GM19397 (cell line): ENCODE measurements at regions not wholly inside any gene's neighbourhood (a gene's known extent, or its start where the extent isn't known, plus 50 kb on each side); places are given as distances from the start of the nearest gene placed in this dataset.

Source experiments
- ATAC-seq: cut with Tn5 transposase; IDR thresholded peaks from one replicate; pipeline ENCODE4 v1.9.1; 2021; ENCODE audit warnings: mild to moderate bottlenecking, moderate library complexity; ENCODE audit not compliant: unreplicated experiment

- ATAC-seq = no peak
Observed at GRCh38 chr2:12105180-12105579, 358.7 kb downstream of the LPIN1 start.

DNA sequence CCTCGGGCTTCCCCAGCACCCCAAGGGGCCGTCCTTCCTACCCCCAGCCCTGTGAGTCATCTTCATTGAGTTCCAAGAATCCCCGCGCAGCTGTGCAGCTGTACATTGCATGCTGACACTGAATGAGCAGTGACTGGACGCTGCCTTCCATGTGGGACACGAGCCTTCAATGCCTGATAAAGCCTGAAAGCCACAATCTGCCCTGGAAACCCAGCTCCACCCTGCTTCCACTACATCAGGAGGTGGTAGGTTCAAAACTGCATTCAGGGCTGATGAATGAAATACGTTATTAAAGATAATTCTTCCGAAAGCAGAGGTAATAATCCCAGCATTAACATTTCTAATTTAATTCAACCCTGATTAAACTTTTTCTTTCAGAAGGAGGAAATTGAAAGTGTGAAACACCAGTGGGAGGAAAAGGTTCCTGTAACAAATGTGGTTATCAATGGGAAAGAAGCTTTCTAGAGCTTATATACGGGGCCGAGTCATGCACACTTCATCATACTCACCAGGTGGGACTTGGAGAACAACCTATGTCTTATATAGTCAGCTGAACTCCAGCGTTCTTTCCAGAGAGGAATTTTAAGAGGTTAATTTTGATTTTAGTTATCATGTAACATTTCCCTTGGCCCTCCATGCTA is 360.1 kb downstream of the LPIN1 start:
- ATAC-seq = no peak

GRCh38 chr2:12107321-12107720 is 360.9 kb downstream of the LPIN1 start:
- no peak for ATAC-seq

DNA sequence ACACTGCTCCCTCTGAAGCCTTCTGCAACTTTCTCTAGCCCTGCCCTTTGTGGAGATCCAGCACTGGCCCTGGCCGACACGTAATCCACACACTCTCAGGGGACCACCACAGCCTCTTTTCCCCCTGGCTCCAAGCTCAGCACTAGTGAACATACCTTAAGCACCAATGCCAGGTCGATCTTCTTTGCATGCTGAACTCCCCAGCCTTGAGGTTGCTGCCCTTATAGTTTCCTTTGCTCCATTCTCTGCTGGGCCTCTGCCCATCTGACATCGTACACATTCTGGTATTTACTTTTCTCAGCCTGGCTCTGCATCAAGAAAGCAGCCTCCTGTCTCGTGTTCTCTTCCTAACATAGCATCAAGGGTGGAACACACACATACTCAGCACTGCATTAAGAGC is 361.5 kb downstream of the LPIN1 start:
- ATAC-seq = no peak

DNA sequence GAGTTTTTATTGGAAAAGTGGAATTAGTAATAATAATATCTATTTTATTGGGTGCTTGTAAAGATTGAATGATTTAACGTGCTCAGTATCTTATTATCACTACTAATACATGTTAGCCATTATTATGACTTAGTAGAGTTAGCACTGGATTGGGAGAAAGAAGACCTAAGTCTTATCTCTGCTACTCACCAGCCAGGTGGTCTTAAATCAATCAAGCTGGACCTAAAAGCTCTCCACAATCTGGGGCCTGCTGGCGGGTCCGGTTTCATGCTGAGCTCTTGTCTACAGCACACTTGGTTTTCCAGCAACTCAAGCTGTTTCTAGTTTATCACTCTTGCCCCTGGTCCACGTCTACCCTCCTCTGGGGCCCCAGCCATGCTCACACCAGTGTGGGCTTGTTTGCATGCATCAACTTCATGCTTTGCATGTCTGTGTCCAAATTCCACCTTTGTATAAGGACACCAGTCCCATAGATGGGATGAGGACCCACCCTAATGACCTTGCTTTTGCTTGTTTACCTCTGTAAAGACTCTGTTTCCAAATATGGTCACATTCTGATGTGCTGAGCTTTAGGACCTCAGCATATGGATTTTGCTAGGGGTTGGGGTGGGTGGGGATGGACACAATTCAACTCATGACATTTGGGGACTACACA is 363.1 kb downstream of the LPIN1 start:
- ATAC-seq = no peak

- ATAC-seq = no peak
Observed at GRCh38 chr2:12110074-12110473, 363.6 kb downstream of the LPIN1 start.

- no peak for ATAC-seq
Observed at GRCh38 chr2:12110481-12110880, 364.0 kb downstream of the LPIN1 start.

DNA sequence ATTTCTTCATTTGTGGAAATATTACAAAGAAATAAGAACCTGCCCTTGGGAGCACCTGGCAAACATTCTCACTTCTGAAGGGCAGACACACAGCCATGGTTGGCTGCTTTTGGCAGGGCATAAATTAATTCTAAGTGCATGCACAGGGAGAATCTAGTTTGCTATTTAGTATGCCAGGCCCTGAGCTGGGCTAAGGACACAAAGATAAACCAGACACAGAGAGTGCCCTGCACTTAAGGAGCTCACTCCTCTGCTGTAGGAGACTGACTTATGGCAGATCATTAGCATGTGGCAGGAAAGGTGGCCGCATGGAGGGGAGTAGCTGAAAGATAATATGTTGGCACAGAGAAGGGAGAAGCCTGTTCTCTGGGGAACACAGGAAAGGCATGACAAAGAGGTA is 367.0 kb downstream of the LPIN1 start:
- ATAC-seq = no peak

- ATAC-seq = no peak
Observed at GRCh38 chr2:12114816-12115215, 368.4 kb downstream of the LPIN1 start.

GRCh38 chr2:12116228-12116750 is 369.9 kb downstream of the LPIN1 start:
- peak; percentile 59 for ATAC-seq

GRCh38 chr2:12119841-12120240 is 373.4 kb downstream of the LPIN1 start:
- no peak for ATAC-seq

- no peak for ATAC-seq
Observed at GRCh38 chr2:12120281-12121150, 374.1 kb downstream of the LPIN1 start.

DNA sequence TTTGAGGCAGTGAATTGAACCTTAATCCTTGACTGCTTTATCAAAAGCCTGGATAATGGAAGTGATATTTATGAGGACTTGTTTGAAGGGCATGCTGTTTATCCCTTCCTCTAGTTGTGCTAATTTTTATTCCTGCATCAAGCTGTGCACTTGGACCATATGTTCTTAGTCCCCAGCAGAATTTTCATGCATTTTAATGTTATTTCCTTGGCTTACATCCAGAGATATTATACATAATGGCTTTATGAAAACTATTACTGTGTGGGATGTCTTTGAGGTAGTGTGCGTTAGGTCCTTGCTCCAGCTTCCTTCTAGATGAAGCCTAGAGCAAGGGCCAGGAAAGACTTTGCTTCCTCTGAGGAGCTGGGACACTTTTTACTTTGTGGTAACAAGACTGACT is 378.4 kb downstream of the LPIN1 start:
- no peak for ATAC-seq

DNA sequence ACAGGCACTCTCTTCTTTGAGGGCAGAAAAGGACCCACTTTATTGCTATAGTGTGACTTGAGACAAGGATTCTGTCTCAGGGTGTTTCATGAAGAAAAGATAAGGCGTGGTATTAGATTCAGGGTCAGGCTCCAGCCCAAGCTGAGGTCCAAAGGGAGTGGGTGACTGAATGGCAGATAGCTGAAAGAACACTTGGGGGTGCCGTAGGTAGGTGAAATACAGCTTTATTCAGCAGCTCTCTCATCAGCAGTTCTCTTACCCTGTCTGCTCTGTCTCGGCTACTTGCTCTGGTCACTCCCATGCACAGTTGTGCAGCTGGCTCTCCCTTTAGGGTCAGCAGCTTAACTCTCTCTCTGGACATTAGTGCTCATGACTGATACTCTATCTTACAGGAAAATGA is 379.9 kb downstream of the LPIN1 start:
- no peak for ATAC-seq

- ATAC-seq = no peak
Observed at GRCh38 chr2:12127638-12128037, 381.2 kb downstream of the LPIN1 start.

- no peak for ATAC-seq
Observed at GRCh38 chr2:12131975-12132374, 385.5 kb downstream of the LPIN1 start.

DNA sequence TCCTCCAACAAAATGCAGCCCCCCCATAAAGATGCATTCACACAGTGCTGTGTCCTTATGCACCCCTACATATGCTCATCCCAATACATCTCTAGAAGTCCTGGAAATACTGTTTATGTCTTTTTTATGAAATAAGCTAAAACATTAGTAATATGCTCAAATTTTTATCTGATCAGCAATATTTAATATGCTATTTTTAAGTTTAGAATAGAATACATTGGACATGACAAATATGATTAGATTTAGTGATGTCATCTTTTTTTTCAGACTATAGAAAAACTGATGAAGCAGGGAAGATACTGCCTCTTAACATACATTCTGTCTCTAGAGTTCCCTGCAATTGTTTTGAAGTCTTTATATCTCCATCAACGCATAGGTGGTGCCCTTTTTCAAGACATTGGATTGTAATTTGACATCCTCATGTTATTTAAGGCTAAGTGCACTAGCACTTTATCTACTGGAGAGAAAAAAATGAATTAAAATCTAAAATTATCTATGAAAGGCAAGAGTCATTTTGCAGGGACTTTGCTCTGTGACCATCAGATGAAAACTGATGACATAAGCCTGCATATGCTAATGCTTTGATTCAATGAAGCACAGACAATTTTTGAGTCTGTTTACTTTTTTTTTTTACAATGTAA is 395.3 kb downstream of the LPIN1 start:
- no peak for ATAC-seq

- no peak for ATAC-seq
Observed at GRCh38 chr2:12151716-12152115, 405.3 kb downstream of the LPIN1 start.

- no peak for ATAC-seq
Observed at GRCh38 chr2:12152888-12153287, 406.5 kb downstream of the LPIN1 start.

DNA sequence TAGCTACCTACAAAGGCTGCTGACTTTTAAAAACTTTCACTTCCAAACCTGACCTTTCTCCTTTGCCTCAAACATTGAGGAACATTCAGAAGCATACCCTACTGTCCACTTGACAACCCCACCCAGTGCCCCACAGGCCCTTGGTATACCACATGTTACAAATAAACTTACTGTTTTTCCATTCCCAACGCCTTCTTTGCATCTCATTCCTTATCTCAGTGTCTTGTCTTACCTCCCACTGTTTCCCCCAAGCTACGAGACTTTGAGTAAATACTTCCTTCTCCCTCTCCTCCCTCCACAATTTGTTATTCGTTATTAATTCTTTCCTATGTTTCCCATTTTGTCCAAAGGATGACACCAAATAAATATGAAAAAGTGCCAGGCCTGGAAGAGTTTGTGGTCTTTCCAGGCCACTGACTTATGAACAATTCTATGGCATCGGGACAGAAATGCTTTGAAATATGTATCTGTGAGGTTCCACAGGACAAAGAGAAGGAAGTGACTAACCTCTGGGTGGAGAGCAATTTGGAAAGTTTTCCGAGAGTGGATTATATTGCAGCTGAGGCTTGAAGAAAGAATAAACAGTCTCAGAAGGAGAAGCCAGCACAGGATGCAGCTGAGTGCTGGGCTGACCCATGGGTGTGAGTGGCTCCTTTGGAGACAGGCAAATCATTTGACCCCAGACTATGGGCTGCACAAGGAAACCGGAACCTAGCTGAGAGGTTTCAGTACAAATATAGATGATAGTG is 409.0 kb downstream of the LPIN1 start:
- no peak for ATAC-seq

DNA sequence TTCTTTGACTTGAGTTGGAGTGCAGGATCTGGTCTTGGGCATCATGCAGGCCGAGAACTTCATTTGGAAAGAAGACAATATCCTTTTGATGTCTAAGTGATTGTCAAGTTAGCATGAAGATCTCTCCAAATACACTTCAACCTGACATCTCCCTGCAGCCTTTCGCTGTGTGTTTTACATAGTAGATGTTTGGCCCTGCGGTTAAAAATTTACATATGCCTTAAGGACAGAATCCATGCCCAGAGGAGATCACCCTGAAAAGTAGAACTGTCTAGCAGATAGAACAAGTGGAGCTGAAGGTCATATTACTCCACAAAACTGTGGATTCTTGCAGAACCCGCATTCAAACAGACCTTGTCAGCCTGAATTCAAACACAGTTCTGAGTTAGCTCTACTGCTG is 409.9 kb downstream of the LPIN1 start:
- ATAC-seq = no peak
